A673 (cell line): ENCODE measurements at regions not wholly inside any gene's neighbourhood (a gene's known extent, or its start where the extent isn't known, plus 50 kb on each side); places are given as distances from the start of the nearest gene placed in this dataset.
"Not testable (repeated sequence)": the region's sequence is repeated elsewhere in the genome, so short reads cannot be mapped to it uniquely, and the experiment has no call there.

Experiments
- CTCF ChIP-seq: fragments of 300-800, 200-600 bp; sonication (generic); conservative IDR thresholded peaks from 2 replicates; pipeline ENCODE4 v1.5.1; 2017; ENCODE audit warnings: low read depth, mild to moderate bottlenecking, antibody characterized with exemption, low read length, moderate library complexity, mixed read lengths
- EZH2 ChIP-seq: fragments of 200-600 bp; sonication (generic); IDR thresholded peaks from 2 replicates; pipeline ENCODE4 v1.6.1; 2017; ENCODE audit warnings: borderline replicate concordance, low read depth, mild to moderate bottlenecking, mixed read lengths, antibody characterized with exemption, low read length; ENCODE audit not compliant: poor library complexity, severe bottlenecking

GRCh38 chr6:148022279-148022678 lies 320.4 kb upstream of the SASH1 start:
- not testable (repeated sequence) for TF ChIP-seq EZH2, CTCF
